ENCODE measurements at regions not wholly inside any gene's neighbourhood (a gene's known extent, or its start where the extent isn't known, plus 50 kb on each side); places are given as distances from the start of the nearest gene placed in this dataset.

DNA sequence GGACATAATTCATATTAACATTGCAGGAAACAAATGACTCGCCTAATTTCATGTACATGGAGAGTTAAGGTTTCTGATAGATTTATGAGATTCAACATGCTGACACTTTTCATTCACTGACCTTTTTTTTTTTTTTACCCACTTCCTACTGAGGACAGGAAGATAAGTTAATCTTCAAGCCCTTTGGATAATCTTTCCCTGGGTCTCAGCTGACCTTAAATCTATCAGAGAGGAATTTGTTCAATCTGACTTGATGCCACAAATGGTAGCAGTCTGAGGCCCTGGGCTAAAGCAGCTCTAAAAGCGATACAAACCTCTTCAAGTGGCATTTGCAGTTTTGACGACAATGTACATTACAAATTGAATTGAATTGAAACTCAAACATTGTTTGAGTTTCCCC lies 493.3 kb upstream of the SORCS1 start:
- Histone ChIP-seq H3K27ac (ENCODE audit: low read depth, low read length) (no peak overlapping the region), H2AFZ (ENCODE audit: low read length, unreplicated experiment) (no peak overlapping the region), H3K4me3 (ENCODE audit: low read depth, low read length) (no peak overlapping the region), H3K27me3 (ENCODE audit: insufficient read depth, low read length) (no peaks in the 10 kb centered on the region), H3K36me3 (ENCODE audit: insufficient read depth, low read length) (no peaks in the 10 kb centered on the region), H3K79me2 (ENCODE audit: control insufficient read depth, insufficient read depth, low read length, unreplicated experiment) (no peaks in the 10 kb centered on the region), H3K4me1 (ENCODE audit: control insufficient read depth, insufficient read depth, low read length, unreplicated experiment) (no peaks in the 10 kb centered on the region)

- Histone ChIP-seq H3K27ac (ENCODE audit: low read depth, low read length) (no peak overlapping the region), H3K4me3 (ENCODE audit: low read depth, low read length) (no peak overlapping the region)
These were observed 492.4 kb upstream of the SORCS1 start for GRCh38 chr10:107656932-107657331.

DNA sequence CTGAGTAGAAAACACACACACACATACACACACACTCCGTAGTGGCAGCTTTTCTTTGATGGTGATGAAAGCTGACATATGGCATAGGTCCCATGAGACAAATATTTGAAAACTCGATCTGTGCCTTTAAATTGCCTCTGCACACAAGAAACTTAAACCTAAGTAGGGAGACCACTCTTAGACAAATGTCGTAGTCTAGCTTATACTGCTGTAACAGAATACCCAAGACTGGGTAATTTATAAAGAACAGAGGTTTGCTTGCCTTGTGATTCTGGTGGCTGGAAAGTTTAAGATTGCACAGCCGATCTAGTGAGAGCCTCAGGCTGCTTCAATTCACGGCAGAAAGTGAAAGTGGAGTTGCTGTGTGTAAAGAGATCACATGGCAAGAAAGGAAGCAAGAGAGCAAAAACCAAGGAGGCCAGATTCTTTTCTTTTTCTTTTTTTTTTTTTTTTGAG lies 489.4 kb upstream of the SORCS1 start:
- H3K36me3 ChIP-seq (ENCODE audit: insufficient read depth, low read length): no peaks in the 10 kb centered on the region
- no peak overlapping the region for H3K27ac ChIP-seq (ENCODE audit: low read depth, low read length)
- peak overlapping the region; percentile 72 for H2AFZ ChIP-seq (ENCODE audit: low read length, unreplicated experiment)
- H3K27me3 ChIP-seq (ENCODE audit: insufficient read depth, low read length): no peaks in the 10 kb centered on the region
- no peaks in the 10 kb centered on the region for H3K79me2 ChIP-seq (ENCODE audit: control insufficient read depth, insufficient read depth, low read length, unreplicated experiment)
- peak overlapping the region; percentile 74 for H3K4me3 ChIP-seq (ENCODE audit: low read depth, low read length)
- no peaks in the 10 kb centered on the region for H3K4me1 ChIP-seq (ENCODE audit: control insufficient read depth, insufficient read depth, low read length, unreplicated experiment)

More at GRCh38 chr10:107656932-107657331, 492.4 kb upstream of the SORCS1 start:
- Histone ChIP-seq H3K27me3 (ENCODE audit: insufficient read depth, low read length) (no peaks in the 10 kb centered on the region), H2AFZ (ENCODE audit: low read length, unreplicated experiment) (no peak overlapping the region), H3K79me2 (ENCODE audit: control insufficient read depth, insufficient read depth, low read length, unreplicated experiment) (no peaks in the 10 kb centered on the region), H3K4me1 (ENCODE audit: control insufficient read depth, insufficient read depth, low read length, unreplicated experiment) (no peaks in the 10 kb centered on the region), H3K36me3 (ENCODE audit: insufficient read depth, low read length) (no peaks in the 10 kb centered on the region)

GRCh38 chr10:107650939-107651338 lies 486.4 kb upstream of the SORCS1 start:
- Histone ChIP-seq H3K27me3 (ENCODE audit: insufficient read depth, low read length) (no peaks in the 10 kb centered on the region), H3K27ac (ENCODE audit: low read depth, low read length) (no peak overlapping the region), H3K36me3 (ENCODE audit: insufficient read depth, low read length) (no peaks in the 10 kb centered on the region), H2AFZ (ENCODE audit: low read length, unreplicated experiment) (no peak overlapping the region), H3K4me3 (ENCODE audit: low read depth, low read length) (no peak overlapping the region), H3K79me2 (ENCODE audit: control insufficient read depth, insufficient read depth, low read length, unreplicated experiment) (no peaks in the 10 kb centered on the region), H3K4me1 (ENCODE audit: control insufficient read depth, insufficient read depth, low read length, unreplicated experiment) (no peaks in the 10 kb centered on the region)

GRCh38 chr10:107649249-107649648 lies 484.7 kb upstream of the SORCS1 start:
- Histone ChIP-seq H3K4me1 (ENCODE audit: control insufficient read depth, insufficient read depth, low read length, unreplicated experiment) (no peaks in the 10 kb centered on the region), H3K27me3 (ENCODE audit: insufficient read depth, low read length) (no peaks in the 10 kb centered on the region), H2AFZ (ENCODE audit: low read length, unreplicated experiment) (no peak overlapping the region), H3K27ac (ENCODE audit: low read depth, low read length) (no peak overlapping the region), H3K36me3 (ENCODE audit: insufficient read depth, low read length) (no peaks in the 10 kb centered on the region), H3K79me2 (ENCODE audit: control insufficient read depth, insufficient read depth, low read length, unreplicated experiment) (no peaks in the 10 kb centered on the region), H3K4me3 (ENCODE audit: low read depth, low read length) (no peak overlapping the region)

GRCh38 chr10:107647462-107647861 lies 483.0 kb upstream of the SORCS1 start:
- H3K4me3 ChIP-seq (ENCODE audit: low read depth, low read length): no peak overlapping the region
- H2AFZ ChIP-seq (ENCODE audit: low read length, unreplicated experiment): no peak overlapping the region
- no peaks in the 10 kb centered on the region for H3K27me3 ChIP-seq (ENCODE audit: insufficient read depth, low read length)
- H3K27ac ChIP-seq (ENCODE audit: low read depth, low read length): no peak overlapping the region
- no peaks in the 10 kb centered on the region for H3K4me1 ChIP-seq (ENCODE audit: control insufficient read depth, insufficient read depth, low read length, unreplicated experiment)
- H3K79me2 ChIP-seq (ENCODE audit: control insufficient read depth, insufficient read depth, low read length, unreplicated experiment): no peaks in the 10 kb centered on the region
- H3K36me3 ChIP-seq (ENCODE audit: insufficient read depth, low read length): no peaks in the 10 kb centered on the region

DNA sequence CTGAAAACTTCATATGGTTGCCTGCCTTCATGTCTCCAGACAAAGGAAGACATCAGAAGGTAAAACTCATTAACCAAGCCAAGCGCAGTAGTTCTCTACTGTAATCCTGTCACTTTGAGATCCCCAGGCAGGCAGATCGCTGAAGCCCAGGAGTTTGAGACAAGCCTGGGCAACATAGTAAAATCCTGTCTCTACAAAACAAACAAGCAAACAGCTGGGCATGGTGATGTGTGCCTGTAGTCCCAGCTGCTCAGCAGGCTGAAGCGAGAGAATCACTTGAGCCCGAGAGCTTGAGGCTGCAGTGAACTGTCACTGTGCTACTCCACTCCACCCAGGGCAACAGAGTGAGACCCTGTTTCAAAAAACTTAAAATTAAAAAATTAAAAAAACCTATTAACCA lies 467.4 kb upstream of the SORCS1 start:
- Histone ChIP-seq H3K36me3 (ENCODE audit: insufficient read depth, low read length) (no peaks in the 10 kb centered on the region), H3K4me1 (ENCODE audit: control insufficient read depth, insufficient read depth, low read length, unreplicated experiment) (no peaks in the 10 kb centered on the region), H3K27ac (ENCODE audit: low read depth, low read length) (no peak overlapping the region), H2AFZ (ENCODE audit: low read length, unreplicated experiment) (no peak overlapping the region), H3K4me3 (ENCODE audit: low read depth, low read length) (no peak overlapping the region), H3K27me3 (ENCODE audit: insufficient read depth, low read length) (no peaks in the 10 kb centered on the region), H3K79me2 (ENCODE audit: control insufficient read depth, insufficient read depth, low read length, unreplicated experiment) (no peaks in the 10 kb centered on the region)

DNA sequence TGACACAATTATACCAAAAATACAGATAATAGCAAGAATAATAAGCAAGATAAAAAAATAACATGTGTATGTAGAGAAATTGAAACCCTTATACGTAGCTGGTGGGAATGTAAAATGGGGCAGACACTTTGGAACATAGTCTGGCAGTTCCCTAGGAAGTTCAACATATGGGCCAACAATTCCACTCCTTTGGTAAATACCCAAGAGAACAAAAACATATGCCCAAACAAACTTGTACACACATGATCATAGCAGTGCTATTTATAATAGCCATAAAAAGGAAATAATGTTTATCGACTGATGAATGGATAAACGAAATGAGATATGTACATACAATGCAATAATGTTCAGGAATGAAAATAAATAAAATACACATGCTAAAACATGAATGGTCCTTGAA lies 462.4 kb upstream of the SORCS1 start:
- no peaks in the 10 kb centered on the region for H3K27me3 ChIP-seq (ENCODE audit: insufficient read depth, low read length)
- H3K4me3 ChIP-seq (ENCODE audit: low read depth, low read length): no peak overlapping the region
- no peak overlapping the region for H3K27ac ChIP-seq (ENCODE audit: low read depth, low read length)
- no peaks in the 10 kb centered on the region for H3K79me2 ChIP-seq (ENCODE audit: control insufficient read depth, insufficient read depth, low read length, unreplicated experiment)
- no peaks in the 10 kb centered on the region for H3K4me1 ChIP-seq (ENCODE audit: control insufficient read depth, insufficient read depth, low read length, unreplicated experiment)
- no peak overlapping the region for H2AFZ ChIP-seq (ENCODE audit: low read length, unreplicated experiment)
- H3K36me3 ChIP-seq (ENCODE audit: insufficient read depth, low read length): no peaks in the 10 kb centered on the region

DNA sequence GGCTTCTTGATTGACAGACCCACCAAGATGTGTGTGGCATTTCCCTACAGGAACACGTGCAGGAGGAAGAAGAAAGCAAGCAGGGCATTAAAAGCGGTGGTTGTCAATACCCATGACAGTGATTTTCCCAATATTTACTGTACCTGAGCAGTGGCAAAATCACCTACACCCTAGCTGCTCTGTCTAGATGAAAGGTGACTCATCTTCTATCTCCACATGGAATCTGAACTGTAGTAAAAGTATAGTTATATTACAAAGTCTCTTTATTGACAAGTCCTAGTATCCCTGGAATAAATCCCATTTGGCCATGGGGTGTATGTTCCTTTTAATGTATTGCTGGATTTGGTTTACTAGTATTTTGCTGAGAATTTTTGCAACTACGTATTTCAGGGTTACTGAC lies 458.8 kb upstream of the SORCS1 start:
- no peak overlapping the region for H2AFZ ChIP-seq (ENCODE audit: low read length, unreplicated experiment)
- no peak overlapping the region for H3K27ac ChIP-seq (ENCODE audit: low read depth, low read length)
- H3K79me2 ChIP-seq (ENCODE audit: control insufficient read depth, insufficient read depth, low read length, unreplicated experiment): no peaks in the 10 kb centered on the region

DNA sequence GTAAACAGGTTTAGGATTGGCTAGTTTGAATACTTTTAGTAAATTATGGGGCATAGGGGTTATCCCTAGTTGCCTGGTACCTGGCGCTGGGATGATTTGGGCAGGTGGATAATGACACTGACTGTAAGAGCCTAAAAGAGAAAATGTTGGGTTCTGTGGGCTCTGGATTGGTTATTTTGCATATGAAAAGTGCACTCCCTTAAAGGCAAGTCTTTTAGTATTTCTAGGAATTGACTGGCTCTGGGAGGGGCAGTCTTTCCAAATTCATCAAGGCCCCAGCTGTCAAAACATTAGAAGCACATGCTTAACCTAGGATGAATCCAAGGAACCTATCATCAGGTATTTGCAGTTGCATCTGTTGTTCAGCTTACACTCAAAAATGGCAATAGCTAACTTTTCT lies 454.6 kb upstream of the SORCS1 start:
- no peaks in the 10 kb centered on the region for H3K36me3 ChIP-seq (ENCODE audit: insufficient read depth, low read length)
- H3K27ac ChIP-seq (ENCODE audit: low read depth, low read length): no peak overlapping the region
- no peaks in the 10 kb centered on the region for H3K27me3 ChIP-seq (ENCODE audit: insufficient read depth, low read length)
- H3K79me2 ChIP-seq (ENCODE audit: control insufficient read depth, insufficient read depth, low read length, unreplicated experiment): no peaks in the 10 kb centered on the region
- H3K4me3 ChIP-seq (ENCODE audit: low read depth, low read length): no peak overlapping the region
- H2AFZ ChIP-seq (ENCODE audit: low read length, unreplicated experiment): no peak overlapping the region
- peaks cover 18% of the 10 kb centered on the region for H3K4me1 ChIP-seq (ENCODE audit: control insufficient read depth, insufficient read depth, low read length, unreplicated experiment)

More for the DNA sequence above, 458.8 kb upstream of the SORCS1 start:
- Histone ChIP-seq H3K36me3 (ENCODE audit: insufficient read depth, low read length) (no peaks in the 10 kb centered on the region), H3K4me3 (ENCODE audit: low read depth, low read length) (no peak overlapping the region), H3K4me1 (ENCODE audit: control insufficient read depth, insufficient read depth, low read length, unreplicated experiment) (no peaks in the 10 kb centered on the region), H3K27me3 (ENCODE audit: insufficient read depth, low read length) (no peaks in the 10 kb centered on the region)

DNA sequence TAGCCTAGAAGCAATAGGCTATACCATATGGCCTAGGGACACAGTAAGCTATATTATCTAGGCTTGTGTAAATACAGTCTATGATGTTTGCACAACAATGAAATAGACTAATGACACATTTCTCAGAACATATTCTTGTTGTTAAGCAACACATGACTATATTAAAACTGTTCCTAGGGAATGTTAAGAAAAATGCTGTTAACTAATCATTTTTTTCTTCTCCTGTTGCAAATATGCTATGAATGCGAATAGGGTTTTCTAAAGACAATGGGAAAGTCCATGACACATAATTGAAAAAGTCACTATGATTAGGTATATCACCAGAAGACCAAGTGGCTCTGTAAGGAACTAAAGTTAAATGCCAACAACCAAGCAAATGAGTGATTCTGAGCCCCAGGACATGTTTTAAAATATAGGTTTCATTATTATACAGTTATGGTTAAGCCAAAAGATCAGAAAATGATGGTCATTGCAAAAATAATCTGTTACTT lies 454.0 kb upstream of the SORCS1 start:
- no peak overlapping the region for H2AFZ ChIP-seq (ENCODE audit: low read length, unreplicated experiment)

More for the DNA sequence above, 454.0 kb upstream of the SORCS1 start:
- no peaks in the 10 kb centered on the region for H3K27me3 ChIP-seq (ENCODE audit: insufficient read depth, low read length)
- H3K79me2 ChIP-seq (ENCODE audit: control insufficient read depth, insufficient read depth, low read length, unreplicated experiment): no peaks in the 10 kb centered on the region
- 0 out of 2 replicates have a peak overlapping the region, but pooled peaks have one; percentile 1 for H3K27ac ChIP-seq (ENCODE audit: low read depth, low read length)
- peaks cover 18% of the 10 kb centered on the region for H3K4me1 ChIP-seq (ENCODE audit: control insufficient read depth, insufficient read depth, low read length, unreplicated experiment)
- no peaks in the 10 kb centered on the region for H3K36me3 ChIP-seq (ENCODE audit: insufficient read depth, low read length)
- H3K4me3 ChIP-seq (ENCODE audit: low read depth, low read length): no peak overlapping the region
